GM21381 (cell line): ENCODE measurements at regions not wholly inside any gene's neighbourhood (a gene's known extent, or its start where the extent isn't known, plus 50 kb on each side); places are given as distances from the start of the nearest gene placed in this dataset.
A peak's percentile ranks its signal among the peaks of the same experiment; 100 is the strongest.

Experiments
- ATAC-seq: cut with Tn5 transposase; IDR thresholded peaks from one replicate; pipeline ENCODE4 v1.9.1; 2021; ENCODE audit warnings: mild to moderate bottlenecking, moderate library complexity; ENCODE audit not compliant: unreplicated experiment

DNA sequence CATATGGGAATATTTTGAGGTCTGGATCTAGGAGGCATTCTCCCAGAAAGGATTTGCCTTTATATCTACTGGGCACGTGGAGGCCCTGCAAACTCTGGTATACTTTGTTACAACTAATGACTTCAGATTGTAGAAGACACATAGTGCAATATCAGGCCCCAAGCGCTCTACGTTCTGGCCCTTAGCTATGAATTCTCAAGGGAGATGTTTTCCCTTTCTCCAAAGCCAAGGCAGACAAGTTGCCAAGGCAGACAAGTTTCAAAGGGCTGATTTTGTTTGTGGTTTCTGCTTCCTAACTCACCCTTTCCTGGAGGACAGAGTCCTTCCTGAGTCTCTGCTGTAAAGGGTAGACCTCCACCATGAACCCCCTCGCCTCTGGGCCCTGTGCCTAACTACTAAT is 99.4 kb upstream of the CTTNBP2 start:
- ATAC-seq: no peak

DNA sequence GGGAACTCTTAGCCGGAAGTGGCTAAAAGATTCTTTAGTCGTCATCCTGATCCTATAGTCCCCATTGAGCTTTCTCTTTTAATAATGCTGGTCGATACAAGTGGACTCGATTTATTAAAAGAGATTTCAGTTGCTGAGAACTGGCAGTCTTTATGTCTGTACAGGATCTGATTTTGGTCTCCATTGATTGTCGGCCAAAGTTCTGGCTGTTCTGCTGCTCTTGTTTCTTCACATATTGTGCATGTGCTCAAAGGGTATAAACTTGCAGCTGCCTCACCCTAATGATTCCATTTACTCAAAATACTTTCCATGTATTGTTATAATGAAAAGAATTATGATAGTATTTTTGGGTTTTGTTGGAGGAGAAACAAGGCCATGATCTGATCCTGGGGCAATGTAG is 100.7 kb upstream of the CTTNBP2 start:
- ATAC-seq: no peak

DNA sequence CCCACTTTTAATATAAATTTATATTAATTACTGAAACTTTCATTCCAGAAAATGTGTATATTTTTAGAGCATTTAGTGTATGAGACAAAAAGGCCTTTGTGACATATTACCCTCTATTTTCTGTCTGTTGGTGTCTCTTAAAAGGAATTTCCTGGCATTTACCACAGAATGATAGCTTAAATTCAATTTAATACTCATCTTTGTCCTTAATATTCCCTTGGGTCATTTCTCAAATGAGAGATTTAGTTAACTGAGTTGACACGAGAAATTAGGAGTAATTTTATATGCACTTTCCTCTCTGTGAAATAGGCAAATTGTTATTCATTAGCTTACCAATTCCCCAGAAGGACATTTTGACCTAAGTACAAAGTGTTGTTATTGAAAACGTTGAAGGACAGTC is 101.7 kb upstream of the CTTNBP2 start:
- ATAC-seq: no peak

DNA sequence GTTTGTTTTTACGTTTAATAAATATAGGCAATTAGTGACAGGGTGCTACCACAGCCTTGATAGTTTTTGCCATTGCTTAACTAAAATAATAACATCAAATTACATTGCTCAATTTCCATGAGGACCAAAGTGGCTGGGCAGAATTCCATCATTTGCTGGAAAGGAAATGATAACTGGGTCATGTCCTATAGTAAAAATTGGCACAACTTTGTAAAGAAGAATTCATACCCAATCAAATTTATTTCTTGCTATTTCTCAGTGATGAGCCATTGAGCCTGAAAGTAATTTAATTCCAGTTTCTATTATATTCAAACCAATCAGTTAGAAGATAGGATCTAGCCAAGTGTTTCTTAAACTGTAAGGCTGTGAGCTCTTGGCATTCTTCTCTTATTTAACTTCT is 102.2 kb upstream of the CTTNBP2 start:
- ATAC-seq: no peak

DNA sequence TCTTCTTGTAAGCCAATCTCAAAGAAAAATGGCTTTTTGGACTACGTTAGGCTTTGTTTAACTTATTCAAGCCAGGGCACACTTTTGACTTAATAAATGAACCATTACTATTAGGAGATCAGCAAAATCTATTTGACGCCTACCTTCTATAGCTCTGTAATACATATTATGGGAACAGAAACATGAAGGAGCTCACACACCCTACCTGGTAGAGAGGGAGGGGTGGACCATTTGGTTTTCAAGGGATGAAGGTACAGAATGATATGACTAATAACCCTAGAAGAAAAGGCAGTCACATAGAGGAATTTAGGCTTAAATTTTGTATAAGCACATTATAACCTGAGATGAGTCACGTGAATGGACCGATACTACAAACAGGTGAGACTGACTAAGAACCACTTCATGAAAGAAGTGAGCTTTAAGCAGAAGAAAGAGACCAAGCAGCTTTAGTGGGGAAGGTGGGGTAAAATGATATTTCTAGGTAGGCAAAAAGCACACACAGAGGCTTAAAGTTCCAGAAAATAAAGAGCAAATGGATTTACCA is 106.8 kb upstream of the CTTNBP2 start:
- no peak for ATAC-seq

DNA sequence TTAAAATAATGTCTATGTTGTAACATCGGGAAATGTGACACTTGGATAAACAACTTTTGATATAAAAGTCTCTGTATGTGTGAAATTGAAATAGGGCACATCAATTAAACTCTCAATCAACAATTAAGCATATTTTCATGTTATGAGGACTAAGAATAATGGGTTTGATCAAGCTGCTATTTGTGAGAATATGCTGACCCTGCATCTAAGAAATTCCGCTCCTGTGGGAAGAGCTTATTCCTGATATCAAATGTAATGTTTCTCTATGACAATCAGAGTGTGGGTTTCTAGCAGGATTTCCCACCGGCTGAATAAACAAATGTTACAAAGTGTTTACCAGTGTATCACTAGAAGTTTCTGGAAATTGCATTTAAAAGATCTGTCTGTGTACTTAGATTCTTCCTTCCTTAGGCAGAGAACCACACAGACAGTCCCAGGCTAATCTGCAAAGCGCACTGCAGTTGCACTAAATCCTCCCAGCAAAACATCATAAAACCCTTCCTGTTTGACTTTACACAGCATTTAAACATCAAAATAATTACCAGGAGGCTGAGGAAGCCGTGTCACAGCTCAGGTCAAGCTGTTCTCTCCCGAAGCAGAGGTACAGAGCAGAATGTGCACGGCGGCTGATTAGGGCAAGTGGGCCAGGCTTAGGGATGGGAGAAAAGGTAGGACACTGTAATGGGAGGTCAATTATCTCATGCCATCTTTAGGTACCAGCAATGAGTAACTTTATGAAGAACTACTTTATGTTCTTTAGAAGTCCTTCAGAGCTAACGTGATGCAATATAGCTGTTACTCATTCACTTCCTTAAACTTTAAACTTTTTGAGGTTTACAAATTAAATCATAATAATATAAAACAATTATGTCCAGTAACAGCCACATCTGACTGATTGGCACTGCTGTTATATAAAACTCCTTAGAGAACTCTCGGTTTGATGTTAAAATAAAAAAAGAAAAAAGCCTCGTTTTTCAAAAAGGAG is 109.1 kb upstream of the CTTNBP2 start:
- no peak for ATAC-seq

DNA sequence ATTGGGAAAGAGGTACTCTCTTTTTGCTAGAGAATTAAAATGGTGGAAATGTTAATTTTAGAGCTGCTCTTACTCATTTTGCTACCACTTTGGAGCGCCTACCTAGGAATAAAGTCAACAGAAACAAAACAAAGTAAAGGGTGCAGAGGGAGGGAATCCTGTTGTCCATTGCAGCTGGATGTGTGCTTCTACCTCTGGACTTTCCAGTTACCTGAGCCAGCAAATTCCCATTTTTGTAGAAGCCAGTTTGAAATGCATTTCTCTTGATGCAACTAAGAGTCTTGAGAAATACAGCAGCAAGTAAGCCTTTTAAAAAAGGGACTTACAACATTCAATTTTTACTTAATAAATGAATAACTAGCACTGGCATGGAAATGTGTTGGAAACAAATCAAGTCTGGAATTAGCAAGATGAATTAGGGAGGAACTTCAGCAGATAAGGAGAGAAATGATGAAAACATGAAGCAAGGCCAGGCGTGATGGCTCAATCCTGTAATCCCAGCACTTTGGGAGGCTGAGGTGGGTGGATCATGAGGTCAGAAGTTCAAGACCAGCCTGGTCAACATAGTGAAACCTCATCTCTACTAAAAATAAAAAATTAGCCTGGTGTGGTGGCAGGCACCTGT is 113.5 kb upstream of the CTTNBP2 start:
- ATAC-seq: no peak

DNA sequence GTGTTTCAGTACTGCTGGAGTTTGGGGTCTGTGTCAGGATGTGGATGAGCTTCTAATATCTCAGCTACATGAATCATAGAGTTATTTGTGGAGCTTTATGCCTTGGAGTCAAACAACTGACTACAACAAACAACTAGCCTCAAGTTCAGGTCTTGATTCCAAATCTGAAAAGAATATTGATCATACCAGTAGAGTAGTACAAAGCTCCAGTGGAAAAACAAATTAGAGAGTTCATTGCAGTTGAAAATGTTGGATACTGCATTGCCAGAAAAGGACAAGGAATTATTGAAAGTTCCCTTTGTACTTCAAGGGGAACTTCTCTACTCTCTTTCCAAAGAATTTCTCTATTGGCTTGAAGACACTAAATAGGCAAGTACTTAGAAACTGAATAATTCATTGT is 117.6 kb upstream of the CTTNBP2 start:
- no peak for ATAC-seq

DNA sequence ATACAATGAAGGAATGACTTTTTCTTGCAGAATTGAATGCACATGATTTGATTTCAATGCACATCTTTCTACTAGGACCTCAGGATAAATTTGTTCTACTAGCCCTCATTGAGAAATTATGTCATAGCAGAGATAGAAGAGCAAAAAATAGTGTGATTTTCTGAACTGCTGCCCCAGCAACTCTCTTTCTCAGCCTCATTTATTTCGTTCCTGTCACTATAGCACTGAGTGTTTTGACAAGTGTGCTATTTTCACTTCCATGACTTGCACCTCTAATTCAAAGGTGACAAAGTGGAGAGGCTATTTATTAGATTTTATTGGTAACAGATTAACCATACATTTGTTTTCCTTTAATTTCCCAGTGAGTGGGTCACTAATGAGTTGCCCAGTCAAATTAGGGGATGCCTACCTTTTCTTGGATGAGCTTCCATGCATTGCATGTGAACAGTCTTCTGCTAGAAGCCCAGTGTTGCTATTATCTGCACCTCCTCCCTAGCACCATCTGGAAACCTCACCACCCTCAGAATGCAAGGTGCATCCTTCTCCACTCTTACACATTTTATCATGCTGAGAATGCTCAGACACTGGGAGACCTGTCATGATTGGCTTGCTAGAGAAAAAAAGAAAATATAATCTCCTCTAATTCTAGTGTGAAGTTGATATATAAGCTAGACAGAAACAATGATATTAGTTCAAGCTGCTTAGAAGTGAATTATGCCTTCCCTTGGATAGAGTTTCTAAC is 119.6 kb upstream of the CTTNBP2 start:
- no peak for ATAC-seq

DNA sequence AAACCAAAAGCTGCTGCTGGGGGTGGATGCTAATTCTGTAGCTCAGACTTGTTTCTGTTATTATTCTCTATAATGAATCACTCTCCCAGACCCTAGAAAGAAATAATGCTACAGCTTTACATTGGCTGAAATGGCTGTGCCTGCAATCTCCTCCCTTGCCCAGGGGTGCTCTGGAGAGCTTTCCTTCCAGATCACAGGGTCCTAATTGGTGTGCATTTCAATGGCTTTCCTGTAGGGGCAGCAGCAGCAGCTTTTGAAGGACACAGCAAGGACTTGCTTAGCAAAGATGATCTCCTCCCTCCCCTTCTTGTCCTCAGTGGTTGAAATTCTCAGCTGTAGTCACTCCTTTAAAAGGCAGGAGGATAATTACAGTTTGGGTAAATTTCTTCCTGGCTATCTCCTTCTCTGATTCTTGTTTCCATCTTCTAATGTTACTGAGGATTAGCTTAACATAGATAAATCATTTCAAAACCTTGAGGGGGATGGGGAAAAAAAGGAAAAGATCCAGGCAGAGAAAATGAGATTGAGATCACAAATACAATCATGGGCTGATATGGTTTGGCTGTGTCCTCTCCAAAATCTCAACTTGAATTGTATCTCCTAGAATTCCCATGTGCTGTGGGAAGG is 120.2 kb upstream of the CTTNBP2 start:
- peak; percentile 93 for ATAC-seq

DNA sequence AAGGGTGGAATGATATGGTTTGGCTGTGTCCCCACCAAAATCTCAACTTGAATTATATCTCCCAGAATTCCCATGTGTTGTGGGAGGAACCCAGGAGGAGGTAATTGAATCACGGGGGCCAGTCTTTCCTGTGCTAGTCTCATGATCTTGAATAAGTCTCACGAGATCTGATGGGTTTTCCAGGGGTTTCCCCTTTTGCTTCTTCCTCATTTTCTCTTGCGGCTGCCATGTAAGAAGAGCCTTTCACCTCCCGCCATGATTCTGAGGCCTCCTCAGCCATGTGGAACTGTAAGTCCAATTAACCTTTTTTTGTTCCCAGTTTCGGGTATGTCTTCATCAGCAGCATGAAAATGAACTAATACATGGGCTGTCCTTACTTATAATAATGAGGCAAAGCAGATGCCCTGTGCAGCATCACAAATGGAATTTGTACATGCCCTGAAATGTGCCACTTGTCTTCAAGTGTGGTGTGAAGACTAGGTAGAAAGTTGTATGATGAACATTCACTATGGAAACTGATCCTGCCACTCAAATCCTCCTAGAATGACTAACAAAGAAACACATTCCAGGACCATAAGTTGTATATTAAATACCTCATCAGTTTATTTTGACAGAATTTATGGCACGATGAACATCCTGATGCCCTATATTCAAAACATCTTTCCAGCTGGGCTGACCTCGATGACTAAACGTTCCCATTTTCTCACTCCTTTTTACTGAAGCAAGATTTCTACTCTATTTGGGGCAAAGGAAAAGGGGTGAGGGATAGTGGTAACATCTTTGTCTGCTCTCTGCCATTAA is 122.8 kb upstream of the CTTNBP2 start:
- ATAC-seq: no peak

DNA sequence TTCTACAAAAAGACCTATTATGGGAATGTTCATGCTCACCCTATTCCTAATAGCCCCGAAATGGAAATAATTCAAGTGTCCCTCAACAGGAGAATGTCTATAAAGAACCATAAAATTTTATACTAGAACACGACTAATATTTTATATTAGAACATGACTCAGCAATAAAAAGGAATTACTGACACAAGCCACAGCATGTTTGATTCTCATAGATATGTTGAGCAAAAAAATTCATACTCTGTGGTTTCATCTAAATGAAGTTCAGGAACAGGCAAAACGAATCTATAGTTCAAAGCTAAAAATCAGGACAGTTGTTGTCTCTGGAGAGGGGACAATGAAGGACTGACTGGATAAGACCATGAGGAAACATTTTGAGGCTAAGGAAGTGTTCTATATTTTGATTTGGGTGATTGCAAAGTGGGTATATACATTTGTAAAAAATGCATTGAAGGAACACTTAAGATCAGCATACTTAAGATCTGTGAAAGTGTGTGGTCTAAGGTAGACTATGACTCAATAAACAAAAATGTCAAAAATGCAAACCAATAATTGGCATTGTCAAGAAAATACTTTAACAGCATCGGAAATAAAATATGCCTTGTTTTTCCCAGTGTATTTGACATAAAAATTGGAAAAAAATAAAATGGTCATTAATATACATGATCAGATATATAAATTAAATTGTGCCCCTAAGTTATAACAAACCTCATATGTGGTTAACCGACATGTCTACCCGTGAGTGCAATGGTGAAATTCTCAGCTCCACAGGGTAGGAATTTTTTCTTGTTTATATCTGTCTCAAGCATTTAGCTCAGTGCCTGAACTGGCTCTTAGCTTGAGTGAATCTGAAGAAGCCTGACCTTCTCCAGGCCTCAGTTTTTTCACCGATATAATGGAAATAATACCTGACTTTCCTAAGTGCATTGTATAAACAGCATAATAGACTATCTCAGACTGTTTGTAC is 124.9 kb upstream of the CTTNBP2 start:
- ATAC-seq: no peak

DNA sequence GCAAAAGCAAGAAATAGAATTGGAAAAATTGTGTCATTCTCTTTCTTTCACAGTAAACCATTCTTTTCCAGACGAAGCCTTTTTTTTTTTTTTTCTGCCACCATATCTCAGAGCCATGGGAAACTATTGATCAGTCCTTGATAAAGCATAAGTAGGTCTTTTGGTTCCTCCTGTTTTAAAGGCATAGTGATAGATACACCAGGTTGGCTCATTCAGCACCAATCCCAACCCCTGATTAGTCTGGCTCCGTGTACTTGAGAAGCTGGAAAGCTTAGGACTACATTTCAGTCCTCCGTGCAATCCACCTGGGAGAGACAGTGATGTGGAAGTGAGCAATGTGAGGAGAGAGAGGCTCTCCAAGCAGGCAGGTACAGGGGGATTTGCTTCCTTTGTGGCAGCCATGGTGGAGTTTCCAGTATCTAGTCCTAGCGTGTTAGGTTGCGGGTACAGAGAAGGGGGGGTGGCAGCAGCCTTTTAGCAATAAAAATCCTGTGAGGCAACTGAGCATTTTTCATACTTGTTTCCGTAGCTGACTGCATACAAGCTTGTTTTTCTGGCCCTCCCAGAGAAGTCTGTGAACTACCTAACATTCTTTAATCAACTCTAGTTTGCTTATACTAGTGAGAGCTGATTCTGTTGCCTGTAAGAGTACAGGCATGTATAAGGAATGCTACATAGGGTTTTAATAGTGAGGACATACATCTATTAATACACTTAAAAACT is 127.4 kb upstream of the CTTNBP2 start:
- ATAC-seq: no peak

DNA sequence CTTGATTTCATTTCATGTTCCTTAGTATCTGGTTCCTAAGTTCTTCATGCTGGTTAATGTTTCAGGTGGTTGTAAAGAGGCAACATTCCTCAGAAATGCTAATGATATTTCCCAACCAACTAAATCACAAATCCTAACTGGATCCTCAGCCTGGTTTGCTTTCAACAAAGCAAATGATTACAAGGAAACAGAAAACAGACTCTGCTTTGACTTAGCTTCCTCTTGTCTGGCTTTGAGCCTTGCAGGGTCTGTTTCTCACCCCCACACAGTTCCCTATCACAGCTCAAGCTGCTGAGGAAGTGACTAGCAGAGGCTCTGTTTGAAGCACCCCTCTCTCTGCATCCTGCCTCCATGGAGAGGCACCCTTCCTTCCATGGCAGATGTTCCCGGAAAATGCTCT is 130.2 kb upstream of the CTTNBP2 start:
- ATAC-seq: no peak

DNA sequence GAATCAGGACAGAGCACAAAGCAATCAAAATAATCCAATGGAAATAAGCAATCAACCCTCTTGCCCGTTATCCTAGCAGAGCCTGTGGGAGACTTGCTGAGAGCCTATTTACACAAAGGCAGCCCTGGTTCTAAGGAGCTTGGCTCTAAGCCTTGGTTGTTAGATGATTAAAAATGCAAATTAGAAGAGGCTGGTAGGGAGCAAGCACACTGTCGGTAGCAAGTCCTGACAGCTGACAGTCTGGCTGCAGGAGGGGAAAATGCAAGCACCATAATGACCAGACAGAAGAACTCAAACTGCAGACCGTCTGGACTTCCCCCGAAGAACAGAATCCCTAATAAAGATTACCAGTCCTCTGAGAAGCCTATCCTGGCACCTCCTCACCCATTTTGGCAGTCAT is 131.8 kb upstream of the CTTNBP2 start:
- no peak for ATAC-seq

DNA sequence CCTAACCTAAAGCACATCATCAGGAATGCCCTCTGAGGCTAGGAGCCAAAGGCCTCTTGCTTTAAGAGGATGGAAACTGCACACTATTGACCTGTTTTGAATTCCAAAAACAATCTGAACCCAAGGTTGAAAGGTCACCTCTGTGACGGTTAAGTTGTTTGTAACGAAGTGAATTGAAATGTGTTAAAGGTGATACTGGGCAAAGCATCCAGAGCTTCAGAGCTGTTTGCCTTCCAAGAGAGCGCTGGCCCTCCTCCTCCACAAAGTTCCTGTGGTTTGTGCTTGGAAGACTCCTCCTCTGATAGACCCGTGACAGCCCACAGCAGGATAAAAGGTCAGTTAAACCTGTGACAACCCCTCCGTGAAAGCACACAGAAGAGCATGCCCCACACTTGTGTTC is 133.7 kb upstream of the CTTNBP2 start:
- no peak for ATAC-seq

DNA sequence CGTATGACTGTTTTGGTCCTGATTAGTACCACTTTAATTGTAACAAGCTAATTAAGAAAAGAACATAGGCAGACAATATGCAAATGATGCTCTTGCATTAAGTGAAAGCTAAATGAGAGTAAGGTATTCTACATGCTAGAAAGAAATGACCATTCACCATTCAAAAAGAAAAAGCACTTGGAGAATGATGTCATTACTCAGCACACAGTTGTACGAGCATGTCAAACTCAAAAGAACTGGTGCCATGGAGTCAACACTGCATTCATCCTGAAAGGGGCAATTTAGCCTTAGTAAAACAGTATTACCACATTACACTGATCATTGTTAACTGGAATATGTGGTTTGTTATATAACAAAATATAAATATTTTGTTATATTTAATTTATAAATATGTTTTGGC is 136.2 kb upstream of the CTTNBP2 start:
- ATAC-seq: no peak

DNA sequence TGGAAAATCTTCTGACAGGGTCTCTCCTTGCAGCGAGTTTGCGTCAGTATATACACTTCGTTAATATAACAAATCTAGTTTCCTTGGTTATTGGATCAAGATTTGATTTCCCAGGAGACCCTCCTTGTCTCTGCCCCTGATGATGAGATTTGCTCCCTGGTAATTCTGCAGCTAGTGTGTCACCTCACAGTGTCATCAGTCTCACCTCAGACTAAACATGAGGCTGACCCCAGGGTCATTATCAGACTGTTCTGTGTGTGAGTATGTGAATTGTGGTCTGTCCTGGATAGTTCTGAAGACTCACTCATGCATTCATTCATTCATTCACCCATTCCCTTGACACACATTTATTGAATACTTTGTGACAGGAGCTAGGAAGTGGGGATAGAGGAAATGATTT is 138.4 kb upstream of the CTTNBP2 start:
- no peak for ATAC-seq
